Stimulated activated CD8-positive, alpha-beta memory T cell treated with anti-CD3 and anti-CD28 coated beads, Interleukin-7, amount 100 ng/mL, for 24 hours (primary cell): ENCODE measurements at regions not wholly inside any gene's neighbourhood (a gene's known extent, or its start where the extent isn't known, plus 50 kb on each side); places are given as distances from the start of the nearest gene placed in this dataset.
"Not testable (repeated sequence)": the region's sequence is repeated elsewhere in the genome, so short reads cannot be mapped to it uniquely, and the experiment has no call there.

ENCODE experiments used
- DNase-seq: peaks from one replicate; pipeline ENCODE4 v3.0.0-alpha.2; 2020; ENCODE audit warnings: low read depth

GRCh38 chr1:184183919-184184318 lies 132.4 kb downstream of the TSEN15 start:
- no peak for DNase-seq

GRCh38 chr1:184184614-184185013 lies 133.1 kb downstream of the TSEN15 start:
- DNase-seq = not testable (repeated sequence)

- DNase-seq = no peak
Measured at GRCh38 chr1:184185347-184185746, 133.8 kb downstream of the TSEN15 start.

GRCh38 chr1:184186167-184186566 lies 134.6 kb downstream of the TSEN15 start:
- no peak for DNase-seq

GRCh38 chr1:184187097-184187496 lies 135.6 kb downstream of the TSEN15 start:
- no peak for DNase-seq

GRCh38 chr1:184188037-184188436 lies 136.5 kb downstream of the TSEN15 start:
- no peak for DNase-seq

- no peak for DNase-seq
Measured at GRCh38 chr1:184189361-184189760, 137.8 kb downstream of the TSEN15 start.

GRCh38 chr1:184190616-184191015 lies 139.1 kb downstream of the TSEN15 start:
- DNase-seq = no peak

GRCh38 chr1:184191181-184191621 lies 139.7 kb downstream of the TSEN15 start:
- no peak for DNase-seq

- DNase-seq = no peak
Measured at GRCh38 chr1:184192796-184193195, 141.3 kb downstream of the TSEN15 start.

GRCh38 chr1:184193451-184193850 lies 141.9 kb downstream of the TSEN15 start:
- no peak for DNase-seq

GRCh38 chr1:184194236-184194635 lies 142.7 kb downstream of the TSEN15 start:
- DNase-seq = no peak

GRCh38 chr1:184195722-184196121 lies 144.2 kb downstream of the TSEN15 start:
- not testable (repeated sequence) for DNase-seq

GRCh38 chr1:184197831-184198230 lies 146.3 kb downstream of the TSEN15 start:
- no peak for DNase-seq

- DNase-seq = no peak
Measured at GRCh38 chr1:184199036-184199435, 147.5 kb downstream of the TSEN15 start.

- DNase-seq = no peak
Measured at GRCh38 chr1:184199438-184200085, 148.0 kb downstream of the TSEN15 start.

GRCh38 chr1:184208622-184209021 lies 157.1 kb downstream of the TSEN15 start:
- DNase-seq = no peak

GRCh38 chr1:184210031-184210430 lies 158.5 kb downstream of the TSEN15 start:
- DNase-seq = no peak

- no peak for DNase-seq
Measured at GRCh38 chr1:184210862-184211261, 159.3 kb downstream of the TSEN15 start.

GRCh38 chr1:184212649-184213314 lies 161.3 kb downstream of the TSEN15 start:
- no peak for DNase-seq

- DNase-seq = no peak
Measured at GRCh38 chr1:184214128-184214527, 162.6 kb downstream of the TSEN15 start.

- DNase-seq = no peak
Measured at GRCh38 chr1:184215274-184215925, 163.9 kb downstream of the TSEN15 start.

GRCh38 chr1:184218458-184219075 lies 167.0 kb downstream of the TSEN15 start:
- no peak for DNase-seq
